Left lung (tissue), 4 donors: ENCODE measurements at regions not wholly inside any gene's neighbourhood (a gene's known extent, or its start where the extent isn't known, plus 50 kb on each side); places are given as distances from the start of the nearest gene placed in this dataset.

Source experiments
- ATAC-seq: fragments of 200-7000 bp; cut with Tn5 transposase; one replicate; pipeline ENCODE4 v1.9.1; 2020; ENCODE audit warnings: moderate library complexity
- DNase-seq, 4 donors: peaks; one replicate each; pipeline ENCODE4 v3.0.0-alpha.2; 2013 to 2020
- H3K27ac ChIP-seq, 2 donors: fragments of 200-600 bp; sonication (generic) in 1 of 2; one replicate each; pipeline versions ENCODE4 v1.5.0 to v1.8.0; 2020 to 2021
- H3K27me3 ChIP-seq, 2 donors: fragments of 200-600 bp; sonication (generic) in 1 of 2; one replicate each; pipeline versions ENCODE4 v1.5.0 to v1.8.0; 2020 to 2021
- H3K36me3 ChIP-seq, 2 donors: fragments of 200-600 bp; sonication (generic) in 1 of 2; one replicate each; pipeline versions ENCODE4 v1.5.0 to v1.8.0; 2020 to 2021
- H3K4me1 ChIP-seq, 2 donors: fragments of 200-600 bp; one replicate each; pipeline ENCODE4 v1.8.0; 2021
- H3K4me3 ChIP-seq, 2 donors: fragments of 200-600 bp; sonication (generic) in 1 of 2; one replicate each; pipeline versions ENCODE4 v1.5.0 to v1.8.0; 2020 to 2021; ENCODE audit warnings: mild to moderate bottlenecking in 1 of 2
- H3K9me3 ChIP-seq, 2 donors: fragments of 200-600 bp; sonication (generic) in 1 of 2; one replicate each; pipeline versions ENCODE4 v1.5.0 to v1.8.0; 2020 to 2021
- intact Hi-C, 2 donors: fragments of 100-400 bp; cut with DNase I; formaldehyde crosslinking; loops; one replicate each; pipeline versions ENCODE4 v1.11.2 to v1.14.2; 2022
- TF ChIP-seq, protein P1 (sequence below), 2 donors: fragments of 200-600 bp; sonication (generic) in 1 of 2; IDR thresholded peaks; one replicate each; pipeline versions ENCODE4 v1.5.0 to v1.8.0; 2021; ENCODE audit warnings: antibody characterized with exemption in 2 of 2
- donor health status: DM: no; HTN: yes; CAD: no.
- donor health status: DM: no; HTN: no; CAD: no.

DNA sequence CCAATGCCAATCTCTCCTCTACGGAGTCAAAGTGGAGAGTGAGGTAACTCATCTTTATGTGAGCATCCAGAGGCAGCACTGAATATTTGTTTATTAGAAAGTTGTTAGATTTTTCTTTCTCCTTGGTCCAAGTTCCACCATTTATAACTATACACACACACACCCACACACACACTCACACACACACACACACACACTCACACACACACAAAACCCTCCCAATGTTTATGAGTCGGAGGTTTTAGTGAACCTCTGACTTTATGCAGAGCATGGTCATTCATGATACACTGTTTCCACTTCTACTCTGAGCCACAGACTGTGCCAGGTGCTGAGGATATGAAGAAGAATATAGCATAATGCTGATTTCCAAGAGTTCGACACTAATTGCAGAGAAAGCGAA is 132.9 kb upstream of the CCDC68 start:
- intact Hi-C loops, result no loop called here
- Histone ChIP-seq H3K4me1 (no peaks in the 10 kb centered on the region), H3K4me3 (no peak overlapping the region), H3K27ac (no peak overlapping the region), H3K9me3 (no peaks in the 10 kb centered on the region), H3K36me3 (no peaks in the 10 kb centered on the region), H3K27me3 (no peaks in the 10 kb centered on the region)
- TF ChIP-seq, protein P1, sequence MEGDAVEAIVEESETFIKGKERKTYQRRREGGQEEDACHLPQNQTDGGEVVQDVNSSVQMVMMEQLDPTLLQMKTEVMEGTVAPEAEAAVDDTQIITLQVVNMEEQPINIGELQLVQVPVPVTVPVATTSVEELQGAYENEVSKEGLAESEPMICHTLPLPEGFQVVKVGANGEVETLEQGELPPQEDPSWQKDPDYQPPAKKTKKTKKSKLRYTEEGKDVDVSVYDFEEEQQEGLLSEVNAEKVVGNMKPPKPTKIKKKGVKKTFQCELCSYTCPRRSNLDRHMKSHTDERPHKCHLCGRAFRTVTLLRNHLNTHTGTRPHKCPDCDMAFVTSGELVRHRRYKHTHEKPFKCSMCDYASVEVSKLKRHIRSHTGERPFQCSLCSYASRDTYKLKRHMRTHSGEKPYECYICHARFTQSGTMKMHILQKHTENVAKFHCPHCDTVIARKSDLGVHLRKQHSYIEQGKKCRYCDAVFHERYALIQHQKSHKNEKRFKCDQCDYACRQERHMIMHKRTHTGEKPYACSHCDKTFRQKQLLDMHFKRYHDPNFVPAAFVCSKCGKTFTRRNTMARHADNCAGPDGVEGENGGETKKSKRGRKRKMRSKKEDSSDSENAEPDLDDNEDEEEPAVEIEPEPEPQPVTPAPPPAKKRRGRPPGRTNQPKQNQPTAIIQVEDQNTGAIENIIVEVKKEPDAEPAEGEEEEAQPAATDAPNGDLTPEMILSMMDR (IDR thresholded peaks at IDR 0.05), result no peak
- no peak for DNase-seq
- ATAC-seq, result no peak

DNA sequence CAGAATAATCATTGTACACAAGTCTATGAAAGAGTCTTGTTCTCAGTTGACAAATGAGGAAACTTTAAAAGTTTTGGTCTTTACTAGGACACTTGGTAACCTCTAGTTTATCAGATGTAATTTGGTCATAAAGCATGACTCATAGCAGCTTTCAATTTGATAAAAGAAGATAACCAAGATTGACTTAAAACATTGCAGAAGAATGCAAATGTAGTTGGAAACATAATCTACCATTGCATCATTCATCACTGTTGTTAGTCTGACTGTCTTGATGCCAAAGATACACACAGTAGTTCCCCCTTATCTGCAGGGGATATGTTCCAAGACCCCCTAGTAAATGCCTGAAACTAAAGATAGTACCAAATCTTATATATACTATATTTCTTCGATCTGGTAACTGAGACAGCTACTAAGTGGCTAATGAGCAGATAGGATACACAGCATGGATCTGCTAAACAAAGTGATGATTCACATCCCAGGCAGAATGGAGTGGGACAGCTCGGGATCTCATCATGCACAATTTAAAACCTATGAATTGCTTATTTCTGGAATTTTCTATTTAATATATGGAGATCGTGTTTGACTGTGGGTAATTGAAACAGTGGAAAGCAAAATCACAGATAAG is 131.4 kb upstream of the CCDC68 start:
- Histone ChIP-seq H3K4me1 (no peaks in the 10 kb centered on the region), H3K27ac (no peak overlapping the region), H3K36me3 (no peaks in the 10 kb centered on the region), H3K4me3 (no peak overlapping the region), H3K27me3 (no peaks in the 10 kb centered on the region), H3K9me3 (no peaks in the 10 kb centered on the region)
- TF ChIP-seq, protein P1 (IDR thresholded peaks at IDR 0.05), result no peak
- ATAC-seq (no peak), DNase-seq (no peak)
- intact Hi-C loops, result no loop called here

DNA sequence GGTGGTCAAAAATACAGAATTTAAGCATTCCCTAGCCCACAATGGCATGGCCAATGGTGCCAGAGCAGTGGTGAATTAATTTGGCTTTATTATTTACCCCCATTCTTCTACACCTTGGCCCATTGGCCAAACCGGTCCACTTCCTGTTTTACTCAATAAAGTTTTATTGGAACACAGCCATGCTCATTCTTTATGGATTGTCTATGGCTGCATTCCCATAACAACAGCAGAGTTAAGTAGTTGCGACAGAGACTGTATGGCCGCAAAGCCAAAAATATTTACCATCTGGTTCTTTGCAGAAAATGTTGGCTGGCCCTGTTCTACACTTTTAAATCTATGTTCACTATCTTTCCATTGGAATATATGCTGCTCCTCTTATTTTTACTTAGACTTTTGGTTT is 130.3 kb upstream of the CCDC68 start:
- H3K4me3 ChIP-seq, result no peak overlapping the region
- H3K9me3 ChIP-seq, result no peaks in the 10 kb centered on the region
- no peaks in the 10 kb centered on the region for H3K27me3 ChIP-seq
- ATAC-seq (no peak), DNase-seq (no peak)
- no peak overlapping the region for H3K27ac ChIP-seq
- TF ChIP-seq, protein P1 (IDR thresholded peaks at IDR 0.05), result no peak
- H3K4me1 ChIP-seq, result no peaks in the 10 kb centered on the region
- intact Hi-C loops, result no loop called here
- no peaks in the 10 kb centered on the region for H3K36me3 ChIP-seq

DNA sequence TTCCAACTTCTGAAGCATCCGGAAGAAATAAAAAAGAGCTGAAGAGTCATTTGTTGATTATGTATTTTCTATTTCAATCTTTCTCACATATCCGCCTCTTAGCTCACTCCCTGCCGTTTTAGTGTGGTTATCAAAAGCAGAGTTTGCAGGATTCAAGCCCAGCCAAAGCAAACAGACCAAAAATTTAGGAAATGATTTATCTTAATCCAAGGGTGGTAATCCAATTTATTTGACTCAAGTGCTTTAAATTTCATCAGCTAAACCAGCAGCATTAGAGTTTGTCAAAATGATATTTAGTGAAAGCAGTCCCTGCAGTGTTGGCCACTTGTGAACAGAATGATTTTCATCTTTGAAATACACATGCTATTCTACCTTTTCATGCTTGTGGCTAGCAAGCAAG is 129.3 kb upstream of the CCDC68 start:
- no peaks in the 10 kb centered on the region for H3K9me3 ChIP-seq
- DNase-seq (no peak), ATAC-seq (no peak)
- H3K4me1 ChIP-seq, result no peaks in the 10 kb centered on the region
- H3K27me3 ChIP-seq, result no peaks in the 10 kb centered on the region
- TF ChIP-seq, protein P1 (IDR thresholded peaks at IDR 0.05), result no peak
- intact Hi-C loops, result no loop called here
- H3K36me3 ChIP-seq, result no peaks in the 10 kb centered on the region
- H3K27ac ChIP-seq, result peak overlapping the region in 1 of 2 donors; percentile 35
- H3K4me3 ChIP-seq, result no peak overlapping the region

DNA sequence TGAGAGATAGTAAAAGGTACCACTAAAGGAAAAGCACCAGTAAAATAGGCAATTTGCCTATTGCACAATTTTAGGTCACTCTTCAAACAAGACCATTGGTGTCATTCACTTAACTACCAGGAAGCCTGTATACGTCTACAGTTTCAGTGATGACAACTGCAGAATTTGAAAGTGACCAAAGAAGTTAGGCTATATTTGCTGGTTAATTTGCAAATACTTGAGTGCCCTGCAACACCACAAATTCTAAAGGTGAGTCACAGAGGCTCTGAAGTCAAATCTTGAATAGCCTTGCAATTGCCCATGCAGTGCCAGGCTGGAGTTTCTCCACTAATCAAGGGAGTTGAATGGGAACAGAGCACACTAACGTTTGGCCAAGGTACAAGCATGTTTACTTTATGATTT is 128.7 kb upstream of the CCDC68 start:
- Histone ChIP-seq H3K4me1 (no peaks in the 10 kb centered on the region), H3K36me3 (no peaks in the 10 kb centered on the region), H3K27me3 (no peaks in the 10 kb centered on the region), H3K9me3 (no peaks in the 10 kb centered on the region), H3K4me3 (no peak overlapping the region), H3K27ac (peak overlapping the region in 1 of 2 donors; percentile 35)
- TF ChIP-seq, protein P1 (IDR thresholded peaks at IDR 0.05), result no peak
- intact Hi-C loops, result no loop called here
- peak; percentile 87 for ATAC-seq
- DNase-seq, result no peak
